SK-N-SH treated with all-trans-retinoic acid at 6 μM for 48 hours (cell line): ENCODE measurements at regions not wholly inside any gene's neighbourhood (a gene's known extent, or its start where the extent isn't known, plus 50 kb on each side); places are given as distances from the start of the nearest gene placed in this dataset.

Source experiments
- ARNTL ChIP-seq: fragments of 450-650 bp; formaldehyde crosslinking; IDR thresholded peaks from 2 replicates; pipeline ENCODE4 v1.5.0; 2020; ENCODE audit warnings: low read depth, mild to moderate bottlenecking, moderate library complexity, borderline replicate concordance
- BACH2 ChIP-seq: fragments of 250-450 bp; sonication (Bioruptor Pico); IDR thresholded peaks from 2 replicates; pipeline ENCODE4 v1.9.0; 2021; ENCODE audit warnings: mild to moderate bottlenecking, borderline replicate concordance
- CREB5 ChIP-seq: fragments of 250-450 bp; sonication (Bioruptor Pico); IDR thresholded peaks from 2 replicates; pipeline ENCODE4 v1.5.1; 2020; ENCODE audit warnings: low read depth, mild to moderate bottlenecking, moderate library complexity
- PATZ1 ChIP-seq: fragments of 250-450 bp; sonication (Bioruptor Pico); IDR thresholded peaks from 2 replicates; pipeline ENCODE4 v1.8.0; 2020; ENCODE audit warnings: mild to moderate bottlenecking, moderate library complexity, borderline replicate concordance
- POU6F1 ChIP-seq: fragments of 250-450 bp; sonication (Bioruptor Pico); IDR thresholded peaks from 2 replicates; pipeline ENCODE4 v1.8.0; 2021; ENCODE audit warnings: low read depth, mild to moderate bottlenecking, moderate library complexity, borderline replicate concordance
- PPARA ChIP-seq: fragments of 250-450 bp; sonication (Bioruptor Pico); IDR thresholded peaks from 2 replicates; pipeline ENCODE4 v1.5.0; 2020; ENCODE audit warnings: mild to moderate bottlenecking, borderline replicate concordance
- RARB ChIP-seq: fragments of 250-450 bp; sonication (Bioruptor Pico); IDR thresholded peaks from 2 replicates; pipeline ENCODE4 v1.8.0; 2021; ENCODE audit warnings: mild to moderate bottlenecking, moderate library complexity
- TCF4 ChIP-seq: fragments of 250-450 bp; sonication (Bioruptor Pico); IDR thresholded peaks from 2 replicates; pipeline ENCODE4 v1.8.0; 2021; ENCODE audit warnings: mild to moderate bottlenecking, moderate library complexity, borderline replicate concordance
- ZFP3 ChIP-seq: fragments of 250-450 bp; sonication (Bioruptor Pico); IDR thresholded peaks from 2 replicates; pipeline ENCODE4 v1.5.0; 2020; ENCODE audit warnings: mild to moderate bottlenecking, moderate library complexity
- ZFP30 ChIP-seq: fragments of 450-650 bp; formaldehyde crosslinking; IDR thresholded peaks from 2 replicates; pipeline ENCODE4 v1.5.0; 2022; ENCODE audit warnings: mild to moderate bottlenecking, moderate library complexity
- ZNF70 ChIP-seq: fragments of 450-650 bp; formaldehyde crosslinking; IDR thresholded peaks from 2 replicates; pipeline ENCODE4 v1.5.0; 2020; ENCODE audit warnings: mild to moderate bottlenecking, moderate library complexity

- TF ChIP-seq CREB5 (CRISPR knock-in tag) (no peak), PPARA (CRISPR knock-in tag) (no peak), TCF4 (no peak), PATZ1 (CRISPR knock-in tag) (no peak), ARNTL (CRISPR knock-in tag) (no peak), ZFP3 (CRISPR knock-in tag) (no peak), RARB (CRISPR knock-in tag) (no peak), ZFP30 (CRISPR knock-in tag) (no peak), ZNF70 (CRISPR knock-in tag) (no peak), BACH2 (CRISPR knock-in tag) (no peak), POU6F1 (CRISPR knock-in tag) (no peak)
Observed at GRCh38 chr5:4896328-4896727, 243.8 kb upstream of the ADAMTS16 start.
